GM18867 (cell line): ENCODE measurements at regions not wholly inside any gene's neighbourhood (a gene's known extent, or its start where the extent isn't known, plus 50 kb on each side); places are given as distances from the start of the nearest gene placed in this dataset.

Experiments
- ATAC-seq: cut with Tn5 transposase; IDR thresholded peaks from one replicate; pipeline ENCODE4 v1.9.1; 2021; ENCODE audit warnings: mild to moderate bottlenecking, moderate library complexity; ENCODE audit not compliant: unreplicated experiment

DNA sequence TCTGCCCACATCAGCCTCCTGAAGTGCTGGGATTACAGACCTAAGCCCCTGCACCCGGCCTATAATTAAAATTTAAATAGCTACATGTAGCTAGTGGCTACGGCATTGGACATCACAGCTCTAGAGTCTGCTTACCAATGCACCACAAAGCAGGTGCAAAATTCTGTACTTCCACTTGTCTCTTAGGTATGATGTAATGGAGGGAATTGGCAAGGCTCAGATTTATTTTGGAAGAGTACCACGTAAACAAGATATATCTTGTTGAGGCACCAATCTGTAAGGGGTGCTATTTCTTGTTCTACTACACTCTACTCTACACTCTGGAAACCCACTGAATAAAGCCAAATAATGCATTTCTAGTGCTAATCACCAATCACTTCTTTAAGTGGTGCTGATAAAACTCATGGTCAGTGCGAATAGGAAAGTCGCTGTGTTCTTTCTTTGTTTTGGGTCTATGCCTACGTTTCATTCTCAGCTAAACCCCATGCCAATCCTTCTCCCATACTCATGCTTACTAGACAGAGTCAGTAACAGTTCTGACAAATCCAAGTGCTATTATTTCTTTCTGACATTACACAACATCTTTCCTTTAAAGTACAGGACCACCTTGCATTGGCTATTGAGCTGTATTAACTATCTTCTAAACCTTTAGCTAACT is 92.3 kb downstream of the GC start:
- ATAC-seq = no peak

DNA sequence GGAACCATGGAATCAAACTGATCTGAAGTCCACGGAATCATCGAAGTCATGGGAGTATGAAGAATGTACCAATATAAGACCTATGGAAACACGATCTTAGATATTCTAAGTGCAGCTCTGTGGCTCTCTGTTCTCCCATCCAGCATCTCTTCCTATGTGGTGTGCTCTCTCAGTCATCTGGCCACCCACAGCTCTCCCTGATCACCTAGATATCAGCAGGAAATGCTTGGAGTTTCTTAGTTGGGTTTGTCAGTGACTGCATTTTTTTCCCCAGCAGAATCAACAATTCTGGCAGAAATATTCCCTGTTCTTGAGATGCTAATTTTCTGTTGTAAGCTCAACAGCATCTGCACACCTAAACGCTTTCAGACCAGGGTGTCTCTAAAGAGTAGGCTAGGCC is 94.1 kb downstream of the GC start:
- no peak for ATAC-seq

DNA sequence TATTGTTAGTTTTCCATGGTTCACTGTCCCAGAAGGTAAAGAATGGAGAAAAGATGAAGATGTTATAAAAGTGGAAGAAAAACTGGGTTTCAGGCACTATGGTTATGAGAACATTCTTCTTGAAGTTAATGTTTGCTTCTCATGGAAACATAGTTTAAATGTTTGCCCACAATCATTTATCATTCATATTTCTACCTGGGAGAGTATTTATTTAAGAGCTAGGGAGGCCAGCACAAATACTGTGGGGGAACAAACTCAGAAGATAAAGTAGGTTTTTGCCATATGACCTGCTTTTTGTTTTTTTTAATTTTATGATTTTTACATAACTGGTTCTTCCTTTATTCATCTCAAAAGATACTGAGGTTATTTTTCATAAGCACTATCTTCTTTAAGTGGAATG is 96.8 kb downstream of the GC start:
- ATAC-seq = no peak

DNA sequence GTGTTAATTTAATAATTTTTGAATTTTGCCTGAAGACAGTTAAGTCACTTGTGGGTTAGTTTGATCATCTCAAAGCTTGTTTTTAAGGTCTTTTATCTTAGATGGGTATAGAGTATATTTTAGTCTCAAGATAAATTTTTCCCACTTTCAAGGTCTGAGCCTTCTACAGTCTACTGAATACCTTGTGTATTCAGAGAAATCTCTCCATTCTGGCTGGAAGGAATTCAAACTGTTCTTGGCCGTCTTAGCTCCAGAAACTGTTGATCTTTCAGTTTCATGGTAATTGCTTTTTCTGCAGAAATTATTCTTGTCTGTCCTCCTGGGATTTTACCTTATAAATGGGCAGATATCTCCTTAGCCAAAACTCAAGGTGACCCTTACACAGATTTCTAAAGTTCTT is 97.9 kb downstream of the GC start:
- no peak for ATAC-seq

DNA sequence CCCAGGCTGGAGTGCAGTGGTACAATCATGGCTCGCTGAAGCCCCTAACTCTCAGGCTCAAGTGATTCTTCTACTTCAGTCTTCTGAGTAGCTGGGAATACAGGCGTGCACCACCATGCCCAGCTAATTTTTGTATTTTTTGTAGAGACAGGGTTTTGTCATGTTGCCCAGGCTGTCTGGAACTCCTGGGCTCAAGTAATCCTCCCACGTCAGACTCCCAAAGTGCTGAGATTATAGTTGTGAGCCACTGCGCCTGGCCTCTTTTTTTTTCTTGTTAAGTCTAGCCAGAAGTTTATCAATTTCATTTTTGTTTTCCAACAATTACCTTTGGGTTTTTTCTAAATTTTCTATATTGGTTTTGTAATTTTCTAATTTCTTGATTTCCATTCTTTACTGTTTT is 100.6 kb downstream of the GC start:
- ATAC-seq = no peak

DNA sequence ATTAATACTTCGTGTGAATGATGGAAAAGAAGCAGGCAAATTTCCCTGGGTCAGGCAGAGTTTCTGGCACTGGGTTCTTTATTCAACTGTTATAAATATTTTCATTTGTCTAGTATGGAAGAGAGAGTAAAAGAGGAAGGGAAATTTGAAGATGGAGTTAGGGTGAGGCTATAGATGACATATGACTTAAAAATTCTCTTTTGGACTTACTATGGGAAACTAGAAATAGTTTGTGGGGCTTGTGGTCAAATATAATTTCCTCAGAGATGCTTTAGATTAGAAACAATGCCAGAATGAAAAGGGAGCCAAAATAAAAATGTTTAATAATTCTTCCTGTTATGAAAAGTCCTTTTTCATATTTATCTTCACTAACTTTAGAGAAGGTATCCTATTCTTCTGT is 103.2 kb downstream of the GC start:
- no peak for ATAC-seq

DNA sequence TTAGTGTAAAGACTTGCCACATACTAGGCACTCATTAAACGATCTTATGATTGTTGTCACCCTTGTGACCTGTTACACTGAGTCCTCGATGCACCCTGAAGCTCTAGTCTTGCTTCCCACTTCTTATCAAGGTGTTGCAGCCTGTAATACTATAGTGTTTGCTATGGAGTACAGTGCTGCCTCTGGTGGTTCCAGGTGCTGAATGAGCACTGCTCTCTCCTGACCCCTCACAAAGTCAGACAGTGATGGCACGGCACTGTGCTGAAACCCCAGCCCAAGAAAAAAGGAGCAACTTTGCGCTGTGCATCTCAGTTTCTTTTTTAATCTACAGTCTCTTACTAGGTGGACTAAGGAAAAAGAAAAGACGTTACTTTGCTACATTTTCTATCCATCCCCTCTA is 106.3 kb downstream of the GC start:
- no peak for ATAC-seq

DNA sequence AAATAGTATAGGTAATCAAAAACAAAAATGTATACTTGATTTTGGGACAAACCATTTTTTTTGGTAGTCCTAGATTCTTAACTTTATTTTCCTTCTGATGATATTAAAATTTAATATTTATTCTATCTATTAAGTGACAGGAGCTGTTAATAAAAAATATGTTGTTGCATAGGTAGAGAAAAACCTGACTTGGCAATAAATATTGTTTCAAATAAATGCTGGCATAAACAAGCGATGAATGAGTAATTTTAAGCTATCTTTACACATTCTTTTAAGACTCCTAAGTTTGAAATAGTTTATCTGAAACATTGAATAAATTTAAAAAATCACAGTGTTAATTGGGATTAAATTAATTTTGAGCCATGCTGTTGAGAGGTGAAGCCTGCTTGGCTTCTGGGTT is 114.6 kb downstream of the GC start:
- no peak for ATAC-seq

DNA sequence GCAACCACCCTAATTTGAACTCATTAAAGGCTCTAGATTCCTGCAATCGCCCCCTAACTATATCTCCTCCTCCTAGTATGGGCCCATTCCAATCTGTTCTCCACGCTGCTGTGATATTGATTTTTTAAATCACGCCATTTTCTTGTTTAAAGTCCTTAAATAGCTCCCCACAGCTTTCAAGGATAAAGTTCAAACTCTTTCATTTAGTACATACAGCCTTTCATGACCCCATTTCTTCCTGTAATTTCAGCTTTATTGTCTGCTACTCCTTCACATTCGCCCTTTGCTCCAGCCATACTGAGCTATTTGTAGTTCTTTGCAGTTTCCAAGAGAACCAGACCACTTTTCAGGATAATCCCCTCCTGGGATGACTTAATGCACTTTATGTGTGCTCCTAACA is 118.5 kb downstream of the GC start:
- ATAC-seq = no peak

DNA sequence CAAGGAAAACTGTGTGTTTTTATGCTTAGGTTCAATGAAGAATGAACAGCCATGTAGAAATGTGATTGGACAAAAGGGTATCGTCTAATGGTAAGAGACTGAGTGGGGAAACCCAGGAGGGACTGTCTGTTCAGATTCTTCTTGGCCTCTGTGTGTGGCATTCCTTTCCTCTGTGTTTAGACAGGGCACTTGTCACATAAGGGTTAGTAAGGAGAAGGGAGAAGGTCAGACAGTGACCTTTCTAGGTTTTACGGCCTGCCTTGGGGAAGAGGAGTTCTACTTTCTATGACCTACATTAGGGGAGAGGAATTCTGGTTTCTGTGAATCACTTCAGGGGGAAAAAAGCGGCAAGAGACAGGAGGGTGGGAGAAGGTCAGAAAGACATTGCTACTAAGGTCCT is 119.5 kb downstream of the GC start:
- no peak for ATAC-seq

DNA sequence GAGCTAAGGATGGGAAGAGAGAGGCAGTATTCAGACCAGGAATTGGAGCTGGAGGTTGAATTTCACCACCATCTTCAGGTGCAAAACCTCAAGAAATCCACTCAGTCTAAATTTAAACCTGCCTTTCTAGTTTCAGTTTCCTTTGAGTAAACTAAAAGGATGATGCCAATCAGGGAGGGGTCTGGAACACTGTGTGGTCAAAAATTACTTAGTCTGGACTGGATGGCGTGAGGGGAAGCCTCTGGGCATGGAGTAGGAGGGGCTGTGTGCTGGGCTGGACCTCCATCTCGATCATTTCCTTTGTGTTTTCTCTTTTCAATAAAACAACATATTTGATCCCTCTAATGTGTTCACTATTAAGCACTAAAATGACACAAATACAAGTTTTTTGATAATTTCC is 120.1 kb downstream of the GC start:
- peak; percentile 47 for ATAC-seq

DNA sequence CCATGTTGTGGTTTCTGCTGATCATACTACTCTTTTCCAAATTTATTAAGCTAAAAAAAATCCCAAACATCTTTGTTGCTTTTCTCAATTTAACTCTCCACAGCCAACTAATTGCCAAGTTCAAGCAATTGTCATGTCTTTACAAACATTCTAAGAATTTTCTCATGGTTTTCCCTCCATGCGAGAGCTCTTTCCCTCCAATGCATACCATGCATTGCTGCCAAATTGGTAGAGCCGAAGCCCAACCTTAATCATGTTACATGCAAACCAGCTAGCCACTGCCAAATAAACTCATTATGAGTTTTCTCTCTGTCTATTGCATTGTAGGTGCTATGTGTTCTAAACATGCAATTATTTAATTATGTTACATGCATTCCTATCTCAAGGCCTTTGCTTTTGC is 123.9 kb downstream of the GC start:
- no peak for ATAC-seq

DNA sequence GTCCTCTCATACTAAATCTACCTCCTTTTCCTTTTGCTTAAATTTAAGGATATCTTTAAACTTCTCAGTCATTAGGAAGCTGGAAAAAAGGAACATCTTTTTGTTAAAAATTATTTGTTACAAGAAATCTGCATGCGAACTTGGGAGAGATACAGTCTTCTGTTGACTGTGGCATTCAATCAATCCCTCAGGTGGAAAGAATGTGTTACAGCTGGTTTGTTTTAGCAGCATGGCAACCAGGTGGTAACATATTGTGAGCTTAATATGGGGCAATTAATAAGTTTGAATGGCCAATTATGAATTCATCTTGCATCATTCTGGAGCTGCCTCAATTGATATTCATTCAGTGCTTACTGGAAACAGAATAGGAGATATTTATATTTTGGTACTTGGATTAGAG is 135.0 kb downstream of the GC start:
- ATAC-seq = no peak

DNA sequence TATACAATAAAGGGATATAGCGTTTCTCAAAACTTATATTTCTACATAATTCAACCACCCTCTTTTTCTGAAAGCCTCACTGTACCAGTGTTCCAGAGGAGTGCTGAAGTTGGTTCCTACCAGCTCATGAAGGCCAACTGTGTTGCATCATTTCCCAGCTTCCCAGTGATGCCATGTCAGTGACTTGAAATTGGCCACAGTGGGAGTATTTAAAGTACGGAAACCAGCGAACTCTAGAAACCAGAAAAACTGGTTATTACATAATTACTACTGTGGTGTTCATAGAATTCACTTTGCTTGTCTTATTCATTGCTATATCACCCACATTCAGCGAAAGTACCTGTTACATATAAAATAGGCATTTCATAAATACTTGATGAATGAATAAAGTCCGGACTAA is 135.4 kb downstream of the GC start:
- no peak for ATAC-seq

DNA sequence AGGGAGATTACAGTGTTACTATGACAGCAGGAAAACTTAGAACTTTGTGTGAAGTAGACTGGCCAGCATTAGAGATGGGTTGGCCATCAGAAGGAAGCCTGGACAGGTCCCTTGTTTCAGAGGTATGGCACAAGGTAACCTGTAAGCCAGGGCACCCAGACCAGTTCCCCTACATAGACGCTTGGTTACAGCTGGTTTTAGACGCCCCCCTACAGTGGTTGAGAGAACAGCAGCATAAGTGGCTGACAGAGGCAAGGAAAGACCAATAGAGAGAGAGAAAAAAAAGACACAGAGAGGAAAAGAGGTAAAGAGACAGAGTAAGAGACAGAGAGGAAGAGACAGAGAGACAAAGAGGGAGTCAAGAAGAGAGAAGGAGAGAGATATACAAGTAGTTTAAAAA is 144.5 kb downstream of the GC start:
- no peak for ATAC-seq

DNA sequence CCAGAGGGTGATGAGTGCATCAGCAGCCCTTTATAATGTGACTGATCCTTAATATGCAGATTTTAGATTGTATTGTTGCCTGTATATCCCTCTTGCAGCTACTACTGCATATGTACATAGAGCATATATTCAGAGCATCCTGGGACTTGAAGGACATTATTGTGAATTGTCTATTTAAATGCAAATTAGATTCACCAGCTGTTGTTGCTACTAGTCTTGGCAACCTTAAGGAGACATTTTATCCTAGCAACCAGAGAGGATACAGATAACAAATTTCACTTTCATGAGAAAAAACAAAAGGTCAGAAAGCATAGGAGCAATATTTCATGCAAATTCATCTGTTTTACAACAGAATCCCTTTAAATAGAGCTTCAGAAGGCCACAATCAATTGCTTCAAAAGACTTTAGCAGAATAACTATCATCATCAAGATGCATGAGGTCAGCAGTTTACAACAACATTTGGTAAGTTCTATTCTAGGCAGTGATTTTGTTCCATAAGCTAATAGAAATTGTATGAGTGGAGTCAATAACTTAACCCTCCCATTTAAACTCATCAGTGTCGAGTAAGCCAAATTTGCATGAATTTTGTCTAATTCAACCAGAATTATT is 148.6 kb downstream of the GC start:
- ATAC-seq = no peak

DNA sequence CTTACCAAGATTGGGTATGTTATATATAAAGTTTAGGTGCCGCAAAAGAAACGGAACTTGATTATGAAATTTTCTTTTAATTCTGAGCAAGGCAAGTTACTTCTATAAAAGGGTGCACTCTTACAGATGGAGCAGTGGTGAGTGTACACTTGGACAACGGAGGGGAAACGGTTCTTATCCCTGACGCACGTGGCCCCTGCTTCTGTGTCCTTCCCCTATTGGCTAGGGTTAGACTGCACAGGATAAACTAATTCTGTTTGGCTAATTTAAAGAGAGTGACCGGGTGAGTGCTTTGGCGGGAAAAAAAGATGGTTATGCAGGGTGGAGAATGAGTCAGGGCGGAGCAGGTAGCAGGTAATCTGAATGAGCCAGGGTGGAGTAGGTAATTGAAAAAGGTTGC is 149.5 kb downstream of the GC start:
- ATAC-seq = no peak

DNA sequence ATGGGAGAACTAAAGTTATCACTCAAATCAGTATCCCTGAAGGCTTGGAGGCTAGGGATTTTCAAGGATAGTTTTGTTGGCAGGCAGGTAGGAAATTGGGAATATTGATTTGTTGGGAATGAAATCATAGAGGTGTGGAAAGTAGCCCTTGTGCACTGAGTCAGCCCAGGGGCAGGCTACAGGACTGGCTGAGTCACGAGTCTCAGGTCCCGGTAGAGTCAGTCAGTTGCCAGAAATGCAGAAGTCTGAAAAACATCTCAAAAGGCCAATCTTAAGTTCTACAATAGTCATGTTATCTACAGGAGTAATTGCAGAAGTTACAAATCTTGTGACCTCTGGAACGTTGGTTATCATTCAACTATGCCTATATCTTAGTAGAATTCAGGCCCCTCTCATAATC is 153.1 kb downstream of the GC start:
- no peak for ATAC-seq

DNA sequence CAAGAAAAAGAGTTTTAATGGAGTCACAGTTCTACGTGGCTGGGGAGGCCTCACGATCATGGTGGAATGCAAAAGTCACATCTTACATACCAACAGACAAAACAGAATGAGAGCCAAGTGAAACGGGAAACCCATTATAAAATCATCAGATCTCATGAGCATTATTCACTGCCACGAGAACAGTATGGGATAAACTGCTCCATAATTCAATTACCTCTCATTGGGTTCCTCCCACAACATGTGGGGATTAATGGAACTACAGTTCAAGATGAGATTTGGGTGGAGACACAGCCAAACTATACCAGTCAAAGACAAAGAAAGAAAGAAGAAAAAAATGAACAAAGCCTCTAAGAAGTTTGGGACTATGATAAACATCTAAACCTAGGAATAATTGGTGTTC is 158.9 kb downstream of the GC start:
- no peak for ATAC-seq
